ENCODE measurements at regions not wholly inside any gene's neighbourhood (a gene's known extent, or its start where the extent isn't known, plus 50 kb on each side); places are given as distances from the start of the nearest gene placed in this dataset.

GRCh38 chr2:83233326-83233725, 1225.8 kb downstream of the SUCLG1 start:
- no peak for DNase-seq

- DNase-seq, result no peak
These were observed 1229.6 kb downstream of the SUCLG1 start for GRCh38 chr2:83229443-83229842.

- no peak for DNase-seq
These were observed 1234.4 kb downstream of the SUCLG1 start for GRCh38 chr2:83224591-83225200.

GRCh38 chr2:83221258-83221657, 1237.8 kb downstream of the SUCLG1 start:
- DNase-seq, result no peak

GRCh38 chr2:83217854-83218253, 1241.2 kb downstream of the SUCLG1 start:
- DNase-seq, result no peak

GRCh38 chr2:83196225-83196624, 1262.9 kb downstream of the SUCLG1 start:
- DNase-seq, result no peak

- no peak for DNase-seq
These were observed 1267.8 kb downstream of the SUCLG1 start for GRCh38 chr2:83191316-83191715.

GRCh38 chr2:83186105-83186760, 1272.8 kb downstream of the SUCLG1 start:
- no peak for DNase-seq

GRCh38 chr2:83180862-83181530, 1278.1 kb downstream of the SUCLG1 start:
- DNase-seq, result peak in 1 of 5 donors; percentile 15

GRCh38 chr2:83176539-83176938, 1282.5 kb downstream of the SUCLG1 start:
- DNase-seq, result no peak

GRCh38 chr2:83172841-83173240, 1286.2 kb downstream of the SUCLG1 start:
- DNase-seq, result no peak

GRCh38 chr2:83168377-83168776, 1290.7 kb downstream of the SUCLG1 start:
- DNase-seq, result no peak

- DNase-seq, result no peak
These were observed 1296.7 kb downstream of the SUCLG1 start for GRCh38 chr2:83162421-83162820.

- no peak for DNase-seq
These were observed 1298.5 kb downstream of the SUCLG1 start for GRCh38 chr2:83160571-83160970.

- DNase-seq, result no peak
These were observed 1303.3 kb downstream of the SUCLG1 start for GRCh38 chr2:83155826-83156225.

GRCh38 chr2:83143946-83144345, 1315.1 kb downstream of the SUCLG1 start:
- no peak for DNase-seq

GRCh38 chr2:83142934-83143333, 1316.1 kb downstream of the SUCLG1 start:
- no peak for DNase-seq

- no peak for DNase-seq
These were observed 1343.5 kb downstream of the SUCLG1 start for GRCh38 chr2:83115606-83116005.

- DNase-seq, result no peak
These were observed 1343.9 kb downstream of the SUCLG1 start for GRCh38 chr2:83115155-83115554.

GRCh38 chr2:83113953-83114352, 1345.1 kb downstream of the SUCLG1 start:
- DNase-seq, result no peak

GRCh38 chr2:83112858-83113257, 1346.2 kb downstream of the SUCLG1 start:
- DNase-seq, result no peak

- DNase-seq, result no peak
These were observed 1349.8 kb downstream of the SUCLG1 start for GRCh38 chr2:83109284-83109683.

- DNase-seq, result no peak
These were observed 1352.2 kb downstream of the SUCLG1 start for GRCh38 chr2:83106853-83107252.

- no peak for DNase-seq
These were observed 1354.9 kb downstream of the SUCLG1 start for GRCh38 chr2:83104202-83104601.

Measured in T-helper 1 cell (primary cell).